NB4 (cell line): ENCODE measurements at regions not wholly inside any gene's neighbourhood (a gene's known extent, or its start where the extent isn't known, plus 50 kb on each side); places are given as distances from the start of the nearest gene placed in this dataset.

Source experiments
- MYC ChIP-seq: IDR thresholded peaks from 2 replicates; pipeline ENCODE4 v1.6.1; 2011; ENCODE audit warnings: low read depth, low read length
- TF ChIP-seq, protein P1 (sequence below): IDR thresholded peaks from one replicate; pipeline ENCODE4 v1.5.1; 2012; ENCODE audit warnings: low read depth, low read length

DNA sequence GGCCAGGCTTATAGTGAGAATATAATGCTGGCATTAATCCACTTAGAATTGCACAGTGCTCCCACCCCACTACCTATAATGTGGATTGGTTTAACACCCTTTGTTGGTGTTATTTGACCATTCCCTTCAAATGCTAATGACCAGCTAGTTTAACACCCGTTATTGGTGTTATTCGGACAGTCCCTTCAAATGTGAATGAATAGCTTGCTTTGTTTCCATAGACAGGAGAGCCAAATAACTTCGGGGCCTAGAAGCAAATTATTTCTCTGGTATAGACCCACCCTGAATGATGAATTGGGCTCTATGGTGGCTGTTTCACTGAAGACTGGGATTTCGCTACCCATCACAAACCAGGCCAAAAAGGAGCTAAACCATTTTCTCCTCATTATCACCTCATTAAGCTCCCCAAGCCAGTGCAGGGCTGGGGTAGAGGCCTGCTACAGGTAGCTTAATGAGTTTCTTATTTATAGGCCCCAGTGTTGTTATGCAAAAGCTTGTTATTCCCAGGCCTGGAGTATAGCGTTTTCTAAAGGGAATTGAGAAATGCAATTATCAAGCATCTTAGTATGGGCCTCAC lies 494.1 kb upstream of the DPH6 start:
- TF ChIP-seq MYC, result no peak
- TF ChIP-seq, protein P1, sequence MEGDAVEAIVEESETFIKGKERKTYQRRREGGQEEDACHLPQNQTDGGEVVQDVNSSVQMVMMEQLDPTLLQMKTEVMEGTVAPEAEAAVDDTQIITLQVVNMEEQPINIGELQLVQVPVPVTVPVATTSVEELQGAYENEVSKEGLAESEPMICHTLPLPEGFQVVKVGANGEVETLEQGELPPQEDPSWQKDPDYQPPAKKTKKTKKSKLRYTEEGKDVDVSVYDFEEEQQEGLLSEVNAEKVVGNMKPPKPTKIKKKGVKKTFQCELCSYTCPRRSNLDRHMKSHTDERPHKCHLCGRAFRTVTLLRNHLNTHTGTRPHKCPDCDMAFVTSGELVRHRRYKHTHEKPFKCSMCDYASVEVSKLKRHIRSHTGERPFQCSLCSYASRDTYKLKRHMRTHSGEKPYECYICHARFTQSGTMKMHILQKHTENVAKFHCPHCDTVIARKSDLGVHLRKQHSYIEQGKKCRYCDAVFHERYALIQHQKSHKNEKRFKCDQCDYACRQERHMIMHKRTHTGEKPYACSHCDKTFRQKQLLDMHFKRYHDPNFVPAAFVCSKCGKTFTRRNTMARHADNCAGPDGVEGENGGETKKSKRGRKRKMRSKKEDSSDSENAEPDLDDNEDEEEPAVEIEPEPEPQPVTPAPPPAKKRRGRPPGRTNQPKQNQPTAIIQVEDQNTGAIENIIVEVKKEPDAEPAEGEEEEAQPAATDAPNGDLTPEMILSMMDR, result no peak
